ENCODE measurements at regions not wholly inside any gene's neighbourhood (a gene's known extent, or its start where the extent isn't known, plus 50 kb on each side); places are given as distances from the start of the nearest gene placed in this dataset.

GRCh38 chr1:221891708-221892107 is 149.8 kb upstream of the DUSP10 start:
- TF ChIP-seq, protein P1, sequence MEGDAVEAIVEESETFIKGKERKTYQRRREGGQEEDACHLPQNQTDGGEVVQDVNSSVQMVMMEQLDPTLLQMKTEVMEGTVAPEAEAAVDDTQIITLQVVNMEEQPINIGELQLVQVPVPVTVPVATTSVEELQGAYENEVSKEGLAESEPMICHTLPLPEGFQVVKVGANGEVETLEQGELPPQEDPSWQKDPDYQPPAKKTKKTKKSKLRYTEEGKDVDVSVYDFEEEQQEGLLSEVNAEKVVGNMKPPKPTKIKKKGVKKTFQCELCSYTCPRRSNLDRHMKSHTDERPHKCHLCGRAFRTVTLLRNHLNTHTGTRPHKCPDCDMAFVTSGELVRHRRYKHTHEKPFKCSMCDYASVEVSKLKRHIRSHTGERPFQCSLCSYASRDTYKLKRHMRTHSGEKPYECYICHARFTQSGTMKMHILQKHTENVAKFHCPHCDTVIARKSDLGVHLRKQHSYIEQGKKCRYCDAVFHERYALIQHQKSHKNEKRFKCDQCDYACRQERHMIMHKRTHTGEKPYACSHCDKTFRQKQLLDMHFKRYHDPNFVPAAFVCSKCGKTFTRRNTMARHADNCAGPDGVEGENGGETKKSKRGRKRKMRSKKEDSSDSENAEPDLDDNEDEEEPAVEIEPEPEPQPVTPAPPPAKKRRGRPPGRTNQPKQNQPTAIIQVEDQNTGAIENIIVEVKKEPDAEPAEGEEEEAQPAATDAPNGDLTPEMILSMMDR (IDR thresholded peaks at IDR 0.05; ENCODE audit: poor library complexity, severe bottlenecking) = no peak
- no peak for TF ChIP-seq MXI1 (conservative IDR thresholded peaks at IDR 0.05; ENCODE audit: poor library complexity, severe bottlenecking)
- no peak for TF ChIP-seq EP300 (conservative IDR thresholded peaks at IDR 0.05; ENCODE audit: poor library complexity, severe bottlenecking)
- no peak for TF ChIP-seq POLR2AphosphoS5 (IDR thresholded peaks at IDR 0.05)
- TF ChIP-seq RAD21 (conservative IDR thresholded peaks at IDR 0.05) = no peak
- TF ChIP-seq TAF1 (IDR thresholded peaks at IDR 0.05; ENCODE audit: low read depth) = no peak
- no peak for TF ChIP-seq SMC3 (conservative IDR thresholded peaks at IDR 0.05; ENCODE audit: poor library complexity)
- TF ChIP-seq EZH2 (IDR thresholded peaks at IDR 0.05; ENCODE audit: borderline replicate concordance, insufficient read depth, low read length, poor library complexity, severe bottlenecking) = no peak
- TF ChIP-seq, protein P2, sequence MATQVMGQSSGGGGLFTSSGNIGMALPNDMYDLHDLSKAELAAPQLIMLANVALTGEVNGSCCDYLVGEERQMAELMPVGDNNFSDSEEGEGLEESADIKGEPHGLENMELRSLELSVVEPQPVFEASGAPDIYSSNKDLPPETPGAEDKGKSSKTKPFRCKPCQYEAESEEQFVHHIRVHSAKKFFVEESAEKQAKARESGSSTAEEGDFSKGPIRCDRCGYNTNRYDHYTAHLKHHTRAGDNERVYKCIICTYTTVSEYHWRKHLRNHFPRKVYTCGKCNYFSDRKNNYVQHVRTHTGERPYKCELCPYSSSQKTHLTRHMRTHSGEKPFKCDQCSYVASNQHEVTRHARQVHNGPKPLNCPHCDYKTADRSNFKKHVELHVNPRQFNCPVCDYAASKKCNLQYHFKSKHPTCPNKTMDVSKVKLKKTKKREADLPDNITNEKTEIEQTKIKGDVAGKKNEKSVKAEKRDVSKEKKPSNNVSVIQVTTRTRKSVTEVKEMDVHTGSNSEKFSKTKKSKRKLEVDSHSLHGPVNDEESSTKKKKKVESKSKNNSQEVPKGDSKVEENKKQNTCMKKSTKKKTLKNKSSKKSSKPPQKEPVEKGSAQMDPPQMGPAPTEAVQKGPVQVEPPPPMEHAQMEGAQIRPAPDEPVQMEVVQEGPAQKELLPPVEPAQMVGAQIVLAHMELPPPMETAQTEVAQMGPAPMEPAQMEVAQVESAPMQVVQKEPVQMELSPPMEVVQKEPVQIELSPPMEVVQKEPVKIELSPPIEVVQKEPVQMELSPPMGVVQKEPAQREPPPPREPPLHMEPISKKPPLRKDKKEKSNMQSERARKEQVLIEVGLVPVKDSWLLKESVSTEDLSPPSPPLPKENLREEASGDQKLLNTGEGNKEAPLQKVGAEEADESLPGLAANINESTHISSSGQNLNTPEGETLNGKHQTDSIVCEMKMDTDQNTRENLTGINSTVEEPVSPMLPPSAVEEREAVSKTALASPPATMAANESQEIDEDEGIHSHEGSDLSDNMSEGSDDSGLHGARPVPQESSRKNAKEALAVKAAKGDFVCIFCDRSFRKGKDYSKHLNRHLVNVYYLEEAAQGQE (IDR thresholded peaks at IDR 0.05; ENCODE audit: borderline replicate concordance) = no peak

Data from neural cell (in vitro differentiated cells).